ENCODE measurements at regions not wholly inside any gene's neighbourhood (a gene's known extent, or its start where the extent isn't known, plus 50 kb on each side); places are given as distances from the start of the nearest gene placed in this dataset.

- intact Hi-C loops (cut with DNase I) = no loop called here
- no peak for TF ChIP-seq CTCF (IDR thresholded peaks at IDR 0.05)
- no peak overlapping the region for H3K27ac ChIP-seq
- H3K36me3 ChIP-seq = no peaks in the 10 kb centered on the region
- H3K9me3 ChIP-seq = no peaks in the 10 kb centered on the region
- H3K4me3 ChIP-seq = no peak overlapping the region
- no peaks in the 10 kb centered on the region for H3K4me1 ChIP-seq
- no peaks in the 10 kb centered on the region for H3K27me3 ChIP-seq (ENCODE audit: low read depth)
- DNase-seq (no peak), ATAC-seq (no peak)
These were observed 192.2 kb upstream of the TSHZ3 start for GRCh38 chr19:31541396-31541795.

- no peak for DNase-seq
- ATAC-seq = no peak
- no peaks in the 10 kb centered on the region for H3K27me3 ChIP-seq (ENCODE audit: low read depth)
These were observed 194.2 kb upstream of the TSHZ3 start for GRCh38 chr19:31543456-31543855.

GRCh38 chr19:31545777-31546176, 196.5 kb upstream of the TSHZ3 start:
- Histone ChIP-seq H3K4me1 (no peaks in the 10 kb centered on the region), H3K4me3 (no peak overlapping the region), H3K27me3 (ENCODE audit: low read depth) (no peaks in the 10 kb centered on the region), H3K36me3 (no peaks in the 10 kb centered on the region), H3K9me3 (no peaks in the 10 kb centered on the region), H3K27ac (no peak overlapping the region)
- ATAC-seq (no peak), DNase-seq (no peak)
- intact Hi-C loops (cut with DNase I) = no loop called here
- TF ChIP-seq CTCF (IDR thresholded peaks at IDR 0.05) = no peak

More at GRCh38 chr19:31543456-31543855, 194.2 kb upstream of the TSHZ3 start:
- no peak for TF ChIP-seq CTCF (IDR thresholded peaks at IDR 0.05)
- Histone ChIP-seq H3K27ac (no peak overlapping the region), H3K4me3 (no peak overlapping the region), H3K36me3 (no peaks in the 10 kb centered on the region), H3K4me1 (no peaks in the 10 kb centered on the region), H3K9me3 (no peaks in the 10 kb centered on the region)
- intact Hi-C loops (cut with DNase I) = no loop called here

- H3K4me3 ChIP-seq = no peak overlapping the region
- no peaks in the 10 kb centered on the region for H3K4me1 ChIP-seq
- no peak overlapping the region for H3K27ac ChIP-seq
- ATAC-seq (no peak), DNase-seq (no peak)
- no peaks in the 10 kb centered on the region for H3K36me3 ChIP-seq
- no peak for TF ChIP-seq CTCF (IDR thresholded peaks at IDR 0.05)
- no peaks in the 10 kb centered on the region for H3K9me3 ChIP-seq
- intact Hi-C loops (cut with DNase I) = no loop called here
- no peaks in the 10 kb centered on the region for H3K27me3 ChIP-seq (ENCODE audit: low read depth)
These were observed 197.1 kb upstream of the TSHZ3 start for GRCh38 chr19:31546205-31546960.

GRCh38 chr19:31548941-31549340, 199.7 kb upstream of the TSHZ3 start:
- DNase-seq (no peak), ATAC-seq (no peak)
- Histone ChIP-seq H3K27ac (no peak overlapping the region), H3K4me3 (no peak overlapping the region), H3K4me1 (no peaks in the 10 kb centered on the region), H3K36me3 (no peaks in the 10 kb centered on the region), H3K9me3 (no peaks in the 10 kb centered on the region), H3K27me3 (ENCODE audit: low read depth) (no peaks in the 10 kb centered on the region)
- intact Hi-C loops (cut with DNase I) = no loop called here
- TF ChIP-seq CTCF (IDR thresholded peaks at IDR 0.05) = peak; percentile 33

Data from lower lobe of right lung (tissue), 2 donors.